ENCODE measurements at regions not wholly inside any gene's neighbourhood (a gene's known extent, or its start where the extent isn't known, plus 50 kb on each side); places are given as distances from the start of the nearest gene placed in this dataset.

- TF ChIP-seq CTCF (IDR thresholded peaks at IDR 0.05) = no peak
- peaks cover 11% of the 10 kb centered on the region for H3K4me1 ChIP-seq
- intact Hi-C loops (cut with DNase I) = no loop called here
- H3K27ac ChIP-seq = no peak overlapping the region
- peak overlapping the region; percentile 20 for H3K4me3 ChIP-seq
- H3K9me3 ChIP-seq = no peaks in the 10 kb centered on the region
- DNase-seq (no peak), ATAC-seq (peak; percentile 62 to 77)
- H3K36me3 ChIP-seq = no peaks in the 10 kb centered on the region
- peaks cover 15% of the 10 kb centered on the region for H3K27me3 ChIP-seq (ENCODE audit: low read depth)
Measured at GRCh38 chr18:57210107-57210715, 63.3 kb downstream of the BOD1L2 start.

- H3K27me3 ChIP-seq (ENCODE audit: low read depth) = peaks cover 15% of the 10 kb centered on the region
- peaks cover 11% of the 10 kb centered on the region for H3K4me1 ChIP-seq
- no peaks in the 10 kb centered on the region for H3K9me3 ChIP-seq
- intact Hi-C loops (cut with DNase I) = no loop called here
- no peak for TF ChIP-seq CTCF (IDR thresholded peaks at IDR 0.05)
- H3K27ac ChIP-seq = no peak overlapping the region
- H3K36me3 ChIP-seq = no peaks in the 10 kb centered on the region
- H3K4me3 ChIP-seq = no peak overlapping the region
- no peak for DNase-seq
- ATAC-seq = no peak
Measured at GRCh38 chr18:57210716-57211411, 64.0 kb downstream of the BOD1L2 start.

- no peaks in the 10 kb centered on the region for H3K36me3 ChIP-seq
- intact Hi-C loops (cut with DNase I) = no loop called here
- no peak for TF ChIP-seq CTCF (IDR thresholded peaks at IDR 0.05)
Measured at GRCh38 chr18:57211412-57211750, 64.5 kb downstream of the BOD1L2 start.

DNA sequence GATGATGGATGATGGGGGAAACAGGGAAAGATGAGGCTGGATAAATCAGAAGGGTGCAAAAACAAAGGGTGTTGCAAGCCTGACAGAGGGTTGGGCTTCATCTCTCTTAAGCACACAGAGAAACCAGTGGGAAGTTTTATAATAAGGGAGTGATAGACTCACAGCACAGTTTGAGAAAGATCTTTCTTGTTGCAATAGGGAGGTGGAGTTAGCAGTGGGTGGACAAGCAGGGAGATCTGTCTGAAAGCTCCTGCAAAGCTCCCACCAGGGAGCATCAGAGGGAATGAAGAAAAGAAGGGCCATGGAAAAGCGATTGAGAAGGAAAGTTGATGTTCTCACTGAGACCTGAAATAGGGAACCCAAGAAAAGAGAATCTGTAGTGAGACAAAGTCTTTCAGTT lies 64.9 kb downstream of the BOD1L2 start:
- H3K9me3 ChIP-seq = no peaks in the 10 kb centered on the region
- DNase-seq = no peak
- no peak overlapping the region for H3K27ac ChIP-seq
- H3K4me1 ChIP-seq = peaks cover 11% of the 10 kb centered on the region
- H3K36me3 ChIP-seq = no peaks in the 10 kb centered on the region
- no peak for ATAC-seq
- no peak for TF ChIP-seq CTCF (IDR thresholded peaks at IDR 0.05)
- H3K4me3 ChIP-seq = no peak overlapping the region
- peaks cover 15% of the 10 kb centered on the region for H3K27me3 ChIP-seq (ENCODE audit: low read depth)
- intact Hi-C loops (cut with DNase I) = no loop called here

More at GRCh38 chr18:57211412-57211750, 64.5 kb downstream of the BOD1L2 start:
- peaks cover 11% of the 10 kb centered on the region for H3K4me1 ChIP-seq
- DNase-seq (no peak), ATAC-seq (no peak)
- peaks cover 15% of the 10 kb centered on the region for H3K27me3 ChIP-seq (ENCODE audit: low read depth)
- no peak overlapping the region for H3K4me3 ChIP-seq
- H3K27ac ChIP-seq = no peak overlapping the region
- H3K9me3 ChIP-seq = no peaks in the 10 kb centered on the region

- ATAC-seq (no peak), DNase-seq (no peak)
- Histone ChIP-seq H3K27me3 (ENCODE audit: low read depth) (peaks cover 15% of the 10 kb centered on the region), H3K27ac (no peak overlapping the region), H3K36me3 (no peaks in the 10 kb centered on the region), H3K4me1 (peaks cover 11% of the 10 kb centered on the region), H3K9me3 (no peaks in the 10 kb centered on the region), H3K4me3 (no peak overlapping the region)
- TF ChIP-seq CTCF (IDR thresholded peaks at IDR 0.05) = no peak
- intact Hi-C loops (cut with DNase I) = no loop called here
Measured at GRCh38 chr18:57212678-57213077, 65.8 kb downstream of the BOD1L2 start.

Data from lower lobe of right lung (tissue), 2 donors.